Fibroblast of the aortic adventitia (primary cell): ENCODE measurements at regions not wholly inside any gene's neighbourhood (a gene's known extent, or its start where the extent isn't known, plus 50 kb on each side); places are given as distances from the start of the nearest gene placed in this dataset.

Experiments
- DNase-seq: peaks from one replicate; pipeline ENCODE4 v3.0.0-alpha.2; 2010; ENCODE audit warnings: low read depth
- H3K4me3 ChIP-seq: 2 replicates; pipeline ENCODE4 v1.5.1; 2011; ENCODE audit warnings: low read depth, mild to moderate bottlenecking, control low read depth, low read length, moderate library complexity
- TF ChIP-seq, protein P1 (sequence below): IDR thresholded peaks from 2 replicates; pipeline ENCODE4 v1.5.1; 2011; ENCODE audit warnings: mild to moderate bottlenecking, low read length, control low read depth, inconsistent platforms; ENCODE audit not compliant: insufficient read depth

DNA sequence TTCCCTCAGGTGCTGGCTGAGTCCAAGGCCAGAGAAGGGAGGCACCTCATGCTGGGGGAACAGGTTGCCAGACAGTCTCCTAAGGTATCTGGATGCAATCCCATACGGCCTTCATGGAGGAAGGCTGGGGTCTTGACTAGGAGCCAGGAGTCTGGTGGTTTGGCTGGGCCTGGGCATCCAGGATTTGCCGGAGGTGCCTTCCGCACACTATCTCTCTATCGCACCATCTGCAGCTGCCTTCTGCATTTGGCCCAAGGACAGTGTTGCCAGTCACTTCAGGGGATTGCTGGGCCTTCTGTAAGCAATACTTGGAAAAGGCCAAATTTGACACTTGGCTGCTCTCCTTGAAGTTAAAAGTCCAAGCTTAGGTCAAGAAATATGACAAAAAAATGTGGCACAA is 327.2 kb downstream of the EN1 start:
- TF ChIP-seq, protein P1, sequence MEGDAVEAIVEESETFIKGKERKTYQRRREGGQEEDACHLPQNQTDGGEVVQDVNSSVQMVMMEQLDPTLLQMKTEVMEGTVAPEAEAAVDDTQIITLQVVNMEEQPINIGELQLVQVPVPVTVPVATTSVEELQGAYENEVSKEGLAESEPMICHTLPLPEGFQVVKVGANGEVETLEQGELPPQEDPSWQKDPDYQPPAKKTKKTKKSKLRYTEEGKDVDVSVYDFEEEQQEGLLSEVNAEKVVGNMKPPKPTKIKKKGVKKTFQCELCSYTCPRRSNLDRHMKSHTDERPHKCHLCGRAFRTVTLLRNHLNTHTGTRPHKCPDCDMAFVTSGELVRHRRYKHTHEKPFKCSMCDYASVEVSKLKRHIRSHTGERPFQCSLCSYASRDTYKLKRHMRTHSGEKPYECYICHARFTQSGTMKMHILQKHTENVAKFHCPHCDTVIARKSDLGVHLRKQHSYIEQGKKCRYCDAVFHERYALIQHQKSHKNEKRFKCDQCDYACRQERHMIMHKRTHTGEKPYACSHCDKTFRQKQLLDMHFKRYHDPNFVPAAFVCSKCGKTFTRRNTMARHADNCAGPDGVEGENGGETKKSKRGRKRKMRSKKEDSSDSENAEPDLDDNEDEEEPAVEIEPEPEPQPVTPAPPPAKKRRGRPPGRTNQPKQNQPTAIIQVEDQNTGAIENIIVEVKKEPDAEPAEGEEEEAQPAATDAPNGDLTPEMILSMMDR, result no peak
- DNase-seq, result peak; percentile 3
- no peak overlapping the region for H3K4me3 ChIP-seq

DNA sequence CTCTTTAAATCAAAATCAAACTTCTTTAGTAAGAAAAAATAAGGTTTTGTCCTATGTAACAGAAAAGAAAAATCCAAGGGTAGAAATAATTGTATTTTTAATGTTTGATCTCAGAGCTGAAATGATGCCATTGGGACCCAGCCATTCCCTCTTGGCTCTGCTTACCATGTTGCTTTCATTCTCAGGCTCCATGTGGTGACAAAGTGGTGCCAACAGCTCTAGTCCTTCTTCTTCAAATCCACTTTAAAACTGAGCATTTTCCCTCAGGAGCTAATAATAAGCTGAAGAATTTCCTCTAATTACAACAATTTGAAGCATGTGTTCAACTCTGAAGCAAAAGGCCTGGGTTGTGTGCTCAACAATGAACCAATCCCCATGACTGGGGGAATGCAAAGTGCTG is 327.9 kb downstream of the EN1 start:
- TF ChIP-seq, protein P1, result no peak
- DNase-seq, result no peak
- H3K4me3 ChIP-seq, result no peak overlapping the region

DNA sequence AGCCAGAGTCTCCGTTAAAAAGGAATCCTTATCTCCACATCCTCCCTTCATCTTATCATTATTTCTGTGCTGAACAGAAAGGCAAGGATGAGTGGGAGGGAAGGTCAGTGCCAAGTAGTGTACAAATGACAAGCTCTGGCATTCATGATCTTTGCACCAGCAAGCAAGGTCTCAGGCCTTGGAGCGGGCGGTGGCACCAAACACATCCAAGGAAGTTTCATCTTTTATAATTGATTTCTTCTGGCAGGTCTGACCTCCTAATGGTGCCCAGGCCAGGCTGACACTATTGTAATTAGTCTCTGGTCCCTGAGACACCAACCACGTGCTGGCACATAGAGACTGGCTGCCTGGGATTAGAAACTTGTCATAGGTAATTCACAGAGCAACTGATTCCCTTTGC is 336.6 kb downstream of the EN1 start:
- TF ChIP-seq, protein P1, result no peak
- no peak for DNase-seq
- no peak overlapping the region for H3K4me3 ChIP-seq

DNA sequence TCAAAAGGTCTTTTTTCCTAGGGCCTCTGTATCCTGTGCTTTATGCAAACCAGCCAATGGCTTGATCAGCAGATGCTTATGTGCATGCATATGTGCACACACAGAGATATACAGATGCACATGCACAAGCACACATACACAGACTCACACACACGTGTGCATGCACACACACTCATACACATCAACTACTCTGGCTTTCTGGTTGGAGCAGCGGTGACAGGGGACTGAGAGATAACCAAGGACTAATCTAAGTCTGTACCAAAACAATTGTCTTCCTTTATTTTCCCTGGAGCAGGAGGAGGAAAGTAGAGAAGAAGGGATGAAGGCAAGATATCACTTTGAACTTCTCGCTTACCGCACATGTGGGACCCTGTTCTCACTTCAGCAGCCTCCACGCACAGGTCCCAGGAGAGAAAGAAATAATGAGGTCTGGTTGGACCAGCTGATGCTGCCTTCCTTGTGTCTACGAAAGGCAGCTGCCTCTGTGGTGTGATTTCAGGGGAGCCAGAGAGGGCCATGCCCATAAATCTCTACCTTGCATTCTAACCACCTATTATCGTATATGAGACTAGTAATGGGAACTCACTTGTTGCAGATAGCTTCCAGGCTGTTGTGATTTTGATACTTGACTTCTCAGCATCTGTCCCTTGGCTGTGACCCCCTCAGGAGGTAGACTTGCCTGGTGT is 338.0 kb downstream of the EN1 start:
- TF ChIP-seq, protein P1, result no peak
- H3K4me3 ChIP-seq, result no peak overlapping the region
- DNase-seq, result no peak

DNA sequence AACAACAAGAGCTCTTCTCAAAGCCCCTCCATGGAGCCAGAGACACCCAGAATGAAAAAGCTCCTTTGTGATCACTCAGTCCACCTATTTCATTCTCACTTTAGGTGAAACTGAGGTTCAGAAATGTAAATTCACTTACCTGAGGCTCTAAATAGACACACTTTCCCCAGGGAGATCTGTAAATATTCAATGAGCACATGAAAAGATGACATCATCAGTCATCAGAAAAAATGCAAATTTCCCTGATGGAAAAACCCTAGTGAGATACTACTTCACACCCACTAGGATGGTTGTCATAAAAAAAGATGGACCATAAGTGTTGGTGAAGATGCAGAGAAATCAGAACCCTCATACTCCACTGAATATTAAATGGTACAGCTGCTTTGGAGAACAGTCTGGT is 339.2 kb downstream of the EN1 start:
- no peak for DNase-seq
- TF ChIP-seq, protein P1, result no peak
- H3K4me3 ChIP-seq, result no peak overlapping the region

DNA sequence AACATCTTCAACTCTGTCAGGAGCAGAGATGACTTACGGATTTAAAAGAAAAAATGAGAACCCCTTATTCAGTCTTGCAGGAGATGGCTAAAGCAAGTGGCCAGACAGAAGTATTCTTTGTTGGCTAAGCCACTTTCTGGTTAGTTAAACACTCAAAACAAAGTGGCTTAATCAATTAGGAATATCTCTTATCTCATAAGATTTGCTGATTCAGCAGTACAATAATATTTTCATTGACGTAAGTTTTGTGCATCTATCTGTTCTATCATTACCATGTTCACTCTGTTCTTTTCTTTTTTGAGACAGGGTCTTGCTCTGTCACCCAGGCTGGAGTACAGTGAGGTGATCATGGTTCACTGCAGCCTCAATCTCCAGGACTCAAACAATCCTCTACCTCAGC is 342.0 kb downstream of the EN1 start:
- TF ChIP-seq, protein P1, result no peak
- no peak for DNase-seq
- H3K4me3 ChIP-seq, result no peak overlapping the region

DNA sequence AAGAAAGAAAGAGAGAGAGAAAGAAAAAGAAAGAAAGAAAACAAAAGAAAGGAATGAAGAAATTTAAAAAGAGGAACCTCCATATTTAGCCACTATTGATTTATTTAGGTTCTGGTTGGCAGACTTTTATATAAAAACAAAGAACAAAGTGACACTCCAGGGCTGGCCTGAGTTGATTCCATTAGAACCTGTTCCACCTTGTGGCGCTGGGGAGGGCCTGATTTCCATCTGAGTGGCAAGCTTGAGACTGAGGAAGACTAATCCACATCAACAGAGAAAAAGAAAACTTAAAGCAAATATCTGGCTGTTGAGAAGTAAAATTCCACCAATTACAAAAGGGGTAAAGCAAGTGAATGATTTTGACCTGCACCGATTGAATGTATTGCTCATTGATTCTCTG is 345.3 kb downstream of the EN1 start:
- no peak overlapping the region for H3K4me3 ChIP-seq
- DNase-seq, result no peak
- TF ChIP-seq, protein P1, result no peak
